GM21737 (cell line): ENCODE measurements at regions not wholly inside any gene's neighbourhood (a gene's known extent, or its start where the extent isn't known, plus 50 kb on each side); places are given as distances from the start of the nearest gene placed in this dataset.

Experiments
- ATAC-seq: cut with Tn5 transposase; IDR thresholded peaks from one replicate; pipeline ENCODE4 v1.9.1; 2021; ENCODE audit warnings: mild to moderate bottlenecking, moderate library complexity; ENCODE audit not compliant: unreplicated experiment

DNA sequence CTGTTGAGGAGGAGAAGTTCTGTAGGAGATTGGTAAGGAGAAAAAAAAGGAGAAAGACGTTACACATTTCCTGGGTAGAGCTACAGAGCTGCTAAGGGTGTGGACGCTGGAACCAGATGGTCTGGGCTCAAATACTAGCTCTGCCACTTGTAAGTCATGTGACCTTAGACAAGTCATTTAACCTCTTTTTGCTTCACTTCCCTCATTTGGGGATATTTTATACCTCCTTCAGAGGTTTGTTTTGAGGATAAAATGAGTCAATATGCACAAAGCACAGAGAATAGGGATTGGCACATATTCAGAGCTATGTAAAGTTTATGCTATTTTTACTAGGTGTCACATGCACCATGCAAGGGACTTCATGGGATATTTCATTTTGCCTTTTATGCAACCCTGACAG is 708.8 kb downstream of the DHX35 start:
- no peak for ATAC-seq

DNA sequence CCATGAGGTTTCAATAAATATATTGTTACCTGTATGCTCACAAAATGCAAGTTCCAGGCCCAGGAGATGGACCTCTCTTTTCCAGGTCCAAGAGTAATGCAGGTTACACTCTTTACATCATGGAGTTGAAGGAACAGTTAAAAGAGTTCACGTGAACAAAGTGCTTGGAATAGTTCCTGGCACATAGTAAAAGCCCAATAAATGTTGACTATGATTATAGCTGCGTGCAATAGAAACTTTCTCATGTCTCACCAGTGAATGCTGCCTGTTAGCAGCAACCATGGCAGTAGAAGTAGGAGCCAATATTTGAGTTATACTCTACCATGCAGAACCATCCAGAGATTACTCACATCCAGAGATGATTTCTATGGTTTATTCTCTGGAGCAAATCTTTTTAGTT is 707.5 kb downstream of the DHX35 start:
- no peak for ATAC-seq

DNA sequence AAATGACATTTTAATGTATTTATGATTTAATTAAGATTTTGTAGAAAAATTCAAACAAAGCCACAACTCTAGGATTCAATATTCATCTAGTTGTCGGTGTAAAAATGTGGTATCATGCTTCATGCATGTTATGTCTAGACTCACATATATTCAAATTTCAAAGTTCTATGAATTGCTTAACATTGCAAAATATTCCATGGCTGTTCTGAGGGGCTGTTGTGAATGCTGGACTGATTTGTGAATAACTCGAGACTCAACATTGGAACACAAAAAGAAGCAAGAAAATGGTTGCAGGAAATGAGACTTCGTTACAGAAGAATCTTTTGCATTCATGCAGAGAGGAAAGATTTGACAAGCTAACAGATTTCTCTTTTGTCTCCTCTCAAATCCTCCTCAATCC is 705.9 kb downstream of the DHX35 start:
- ATAC-seq: no peak

DNA sequence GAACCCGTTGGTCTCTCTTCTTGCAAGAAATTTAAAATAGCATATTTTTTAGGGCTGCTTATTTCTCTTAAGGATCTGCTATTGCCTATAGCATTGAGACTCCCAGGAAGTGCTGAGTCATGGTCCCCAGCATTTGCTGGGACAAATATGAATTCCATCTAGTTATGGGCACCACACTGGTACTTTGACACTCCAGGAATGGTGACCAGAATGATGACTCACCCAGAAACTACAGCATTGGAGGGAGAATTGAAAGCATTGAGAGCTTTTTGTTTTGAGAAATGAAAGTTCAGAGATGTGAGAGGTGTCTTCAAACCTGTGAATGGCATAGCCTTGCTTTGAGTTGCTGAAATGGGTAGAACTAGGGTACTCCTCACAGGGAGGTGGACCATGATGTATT is 699.7 kb downstream of the DHX35 start:
- no peak for ATAC-seq

DNA sequence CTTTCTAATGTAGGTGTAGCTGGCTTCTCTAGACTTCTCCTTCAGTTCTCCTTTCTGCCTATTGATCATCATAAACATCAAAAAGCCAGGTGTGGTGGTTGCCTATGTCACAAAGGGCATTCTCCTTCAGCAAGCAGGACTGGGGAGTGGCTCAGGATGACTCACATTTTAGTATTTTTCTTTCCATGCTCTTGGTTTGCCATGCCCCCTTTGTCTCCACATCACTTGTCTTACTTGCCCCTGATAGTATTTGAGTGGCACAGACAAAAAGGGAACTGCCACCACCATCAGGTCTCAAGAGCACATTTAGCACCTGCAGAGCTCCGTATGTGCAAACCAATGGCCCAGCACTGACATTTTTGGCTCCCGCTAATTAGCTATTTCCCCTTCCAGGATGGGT is 698.8 kb downstream of the DHX35 start:
- ATAC-seq: no peak

DNA sequence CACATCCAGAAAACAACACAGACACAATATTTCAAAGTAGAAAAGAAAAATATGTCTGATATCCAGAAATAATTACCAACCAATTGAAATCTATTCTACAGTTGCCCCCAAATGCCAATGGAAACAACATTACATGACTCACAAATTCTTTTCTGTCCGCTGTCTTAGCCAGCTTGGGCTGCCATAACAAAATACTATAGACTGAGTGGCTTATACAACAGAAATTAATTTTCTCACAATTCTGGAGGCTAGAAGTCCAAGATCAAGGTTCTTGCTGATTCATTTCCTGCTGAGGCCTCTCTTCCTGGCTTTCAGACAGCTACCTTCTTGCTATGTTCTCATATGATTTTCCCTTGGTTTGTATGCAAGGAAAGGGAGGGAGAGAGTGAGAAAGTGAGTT is 698.1 kb downstream of the DHX35 start:
- no peak for ATAC-seq

DNA sequence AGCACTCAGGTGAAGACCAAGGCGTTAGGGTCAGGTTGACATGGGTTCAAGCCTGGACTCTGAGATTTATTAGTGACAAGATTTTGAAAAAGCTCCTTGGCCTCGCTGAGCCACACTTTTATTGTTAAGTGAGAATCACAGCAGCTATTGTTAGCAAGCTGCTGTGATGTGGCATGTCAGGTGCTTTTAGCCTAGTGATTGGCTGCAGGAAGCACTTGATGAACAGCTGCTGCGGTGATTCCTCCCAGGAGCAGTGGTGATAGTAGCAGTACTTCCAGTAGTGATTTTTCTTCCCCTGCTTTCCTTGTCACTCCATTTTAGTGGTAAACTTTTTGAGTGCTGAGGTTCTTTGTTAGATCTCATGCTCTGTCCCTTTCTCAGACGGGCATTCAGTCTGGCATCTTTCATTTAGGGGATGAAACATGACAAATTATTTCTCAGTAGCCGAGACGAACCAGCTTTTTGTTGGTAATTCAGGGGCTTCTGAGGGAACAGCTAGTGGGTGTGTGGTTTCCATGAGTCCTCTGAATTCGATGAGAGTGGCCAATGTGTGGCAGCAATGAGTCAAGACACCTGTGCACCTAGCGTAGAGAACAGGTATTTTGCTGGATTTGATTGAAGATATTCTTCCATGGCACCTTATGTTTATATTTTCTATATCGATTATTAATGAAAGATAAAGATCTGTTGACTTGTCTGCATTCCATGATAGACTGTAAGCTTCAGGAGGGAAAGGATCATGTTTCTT is 696.7 kb downstream of the DHX35 start:
- no peak for ATAC-seq

DNA sequence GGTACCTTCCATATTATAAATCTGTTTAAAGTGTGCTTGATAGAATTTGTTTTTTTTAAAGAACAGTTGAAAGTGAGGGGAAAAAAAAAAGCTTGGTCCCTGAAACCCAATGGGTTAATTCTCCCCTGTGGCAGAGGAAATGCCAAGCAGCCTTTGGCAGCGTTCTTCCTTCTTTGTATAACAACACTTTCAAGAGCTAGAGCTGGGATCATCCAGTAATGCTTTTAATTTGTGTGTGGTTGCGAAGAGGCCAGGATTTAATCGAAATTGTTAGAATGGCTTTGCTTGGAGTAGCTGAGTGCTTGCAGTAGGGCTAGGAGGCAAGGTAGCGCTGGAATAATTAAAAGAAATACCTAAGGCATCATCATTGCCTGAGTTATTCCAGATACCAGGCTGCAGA is 692.0 kb downstream of the DHX35 start:
- no peak for ATAC-seq

DNA sequence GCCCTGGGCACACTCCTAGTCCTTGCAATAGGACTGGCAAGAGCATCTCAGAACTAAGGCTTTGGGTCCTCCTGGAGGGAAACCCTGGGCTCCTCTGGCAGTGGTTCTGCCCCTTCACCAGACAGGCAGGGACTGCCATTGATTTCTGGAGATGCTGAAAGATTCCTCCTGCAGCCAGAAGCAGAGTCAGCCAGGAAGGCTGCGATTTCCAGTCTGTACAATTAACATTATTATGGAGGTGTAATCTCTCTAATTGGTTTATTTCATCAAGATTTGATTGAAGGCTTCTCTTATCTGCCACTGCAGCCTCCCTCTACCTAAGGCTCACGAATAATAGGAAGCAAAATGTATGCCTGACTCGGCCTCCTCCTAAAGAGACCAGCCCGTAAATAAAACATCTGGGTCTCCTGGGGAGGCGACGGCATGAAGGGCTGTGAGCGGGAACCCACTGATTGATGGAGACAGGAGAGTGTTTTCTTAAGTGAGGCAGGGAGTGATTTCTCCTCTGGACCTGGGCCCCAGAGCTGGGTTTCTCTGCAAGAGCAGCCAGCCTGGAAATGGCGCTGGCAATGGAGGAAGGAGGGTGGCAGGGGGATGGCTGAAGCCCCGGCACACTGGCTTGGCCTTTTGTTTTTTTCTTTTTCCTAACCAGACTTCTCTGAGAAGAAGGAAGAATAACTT is 689.6 kb downstream of the DHX35 start:
- ATAC-seq: no peak

DNA sequence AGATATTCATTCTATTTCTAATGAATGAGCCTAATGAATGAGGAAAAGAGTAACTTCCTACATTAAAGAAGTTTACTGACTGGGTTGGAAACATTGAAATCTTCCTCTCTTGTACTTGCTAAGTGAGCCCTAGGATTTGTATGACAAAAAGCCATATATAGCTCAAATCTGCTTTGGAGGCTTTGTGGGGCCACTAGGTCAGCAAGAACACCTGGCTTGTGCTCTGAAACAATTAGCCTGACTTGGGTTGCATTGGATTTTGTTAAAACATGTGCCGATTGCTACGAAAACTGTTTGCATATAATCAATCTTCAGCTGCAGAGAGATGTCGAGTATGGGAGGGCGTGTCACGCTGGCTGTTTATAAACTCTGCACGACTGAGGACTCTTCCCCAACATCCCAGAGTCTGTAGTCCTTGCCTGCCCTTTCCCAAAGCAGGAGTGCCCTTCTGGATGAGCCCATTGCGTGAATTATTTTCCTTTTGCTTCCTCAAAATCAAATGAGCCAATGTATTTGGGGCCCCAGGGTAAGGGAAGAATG is 684.8 kb downstream of the DHX35 start:
- ATAC-seq: no peak

DNA sequence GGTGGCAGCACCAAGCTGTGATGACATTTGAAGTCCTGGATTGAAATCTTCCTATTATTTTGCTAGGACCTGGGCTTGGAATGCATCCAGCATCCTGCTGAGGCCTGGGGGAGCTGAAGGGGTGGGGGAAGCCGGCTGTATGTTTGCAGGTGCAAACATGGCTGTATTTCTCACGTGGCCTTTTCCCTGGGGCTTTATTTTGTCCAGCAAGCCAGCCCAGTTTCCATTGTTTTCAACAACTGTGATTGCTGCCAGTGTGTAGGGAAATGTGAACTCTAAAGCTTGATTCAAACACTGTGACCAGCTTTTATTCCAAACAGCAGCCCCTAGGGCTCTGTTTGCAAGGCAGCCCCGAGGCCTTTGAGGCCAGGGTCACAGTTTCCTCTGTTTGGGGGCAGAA is 683.0 kb downstream of the DHX35 start:
- no peak for ATAC-seq

DNA sequence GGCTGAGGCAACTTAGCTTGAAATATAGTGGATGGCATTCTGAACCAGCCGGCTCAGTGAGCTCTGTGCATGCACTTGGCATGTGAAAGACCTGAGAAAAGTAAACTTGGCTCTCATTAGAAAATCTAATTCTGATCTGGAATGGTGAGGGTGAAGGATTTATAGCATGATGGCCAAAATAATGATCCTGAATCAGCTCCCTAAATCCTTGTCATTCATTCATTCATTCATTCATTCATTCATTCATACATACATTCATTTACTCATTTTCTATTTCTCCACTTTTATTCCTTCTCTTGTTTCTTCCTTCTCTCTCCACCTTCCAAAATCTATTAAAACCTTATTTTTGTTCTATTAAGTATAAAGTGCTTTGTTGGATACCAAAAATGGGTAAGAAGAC is 681.1 kb downstream of the DHX35 start:
- ATAC-seq: no peak

DNA sequence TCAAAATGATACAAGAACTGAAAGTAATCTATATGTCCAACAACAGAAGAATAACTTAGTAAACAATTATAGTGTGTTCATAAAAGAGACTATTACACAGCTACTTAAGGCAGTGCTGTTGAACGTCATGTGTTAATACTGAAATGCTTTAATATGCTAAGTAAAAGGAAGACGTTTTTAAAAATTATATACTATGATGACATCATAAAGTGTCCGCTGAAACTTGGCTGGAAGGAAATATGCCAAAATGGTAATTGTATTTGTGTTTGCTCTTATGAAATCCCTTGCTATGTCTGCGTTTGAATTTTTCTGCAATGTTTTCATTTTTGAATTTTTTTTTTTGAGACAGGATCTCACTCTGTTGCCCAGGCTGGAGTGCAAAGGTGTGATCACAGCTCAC is 679.3 kb downstream of the DHX35 start:
- no peak for ATAC-seq

DNA sequence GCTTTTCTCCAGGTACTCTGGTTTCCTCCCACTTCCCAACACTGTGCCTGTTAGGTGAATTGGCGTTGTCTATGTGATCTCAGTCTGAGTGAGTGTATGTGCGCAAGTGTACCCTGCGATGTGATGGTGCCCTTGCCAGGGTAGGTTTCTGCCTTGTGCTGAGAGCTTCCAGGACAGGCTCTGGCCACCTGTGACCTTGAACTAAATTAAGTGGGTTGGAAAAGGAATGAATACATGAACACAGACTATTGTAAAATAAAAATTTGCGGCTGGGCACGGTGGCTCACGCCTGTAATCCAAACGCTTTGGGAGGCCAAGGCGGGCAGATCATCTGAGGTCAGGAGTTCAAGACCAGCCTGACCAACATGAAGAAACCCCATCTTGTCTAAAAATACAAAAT is 678.0 kb downstream of the DHX35 start:
- no peak for ATAC-seq

DNA sequence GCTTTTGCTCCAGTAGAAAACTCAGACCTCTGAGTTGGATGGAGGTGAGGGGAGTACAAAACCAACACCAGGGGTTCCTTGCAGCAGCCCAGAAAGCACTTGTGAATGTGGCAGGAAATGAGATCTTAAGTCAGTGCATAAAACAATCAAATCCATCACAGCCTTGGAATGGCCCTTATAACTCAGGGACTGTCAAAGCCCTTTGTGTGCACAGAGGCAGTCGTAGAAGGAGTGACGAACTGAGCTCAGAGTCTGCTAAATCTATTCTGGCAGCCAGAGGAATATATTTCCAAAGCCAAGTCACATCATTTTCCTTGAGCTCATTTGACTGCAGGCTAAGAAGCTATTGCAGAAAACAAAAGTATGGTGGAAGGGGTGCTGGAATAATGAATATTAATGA is 676.6 kb downstream of the DHX35 start:
- no peak for ATAC-seq

DNA sequence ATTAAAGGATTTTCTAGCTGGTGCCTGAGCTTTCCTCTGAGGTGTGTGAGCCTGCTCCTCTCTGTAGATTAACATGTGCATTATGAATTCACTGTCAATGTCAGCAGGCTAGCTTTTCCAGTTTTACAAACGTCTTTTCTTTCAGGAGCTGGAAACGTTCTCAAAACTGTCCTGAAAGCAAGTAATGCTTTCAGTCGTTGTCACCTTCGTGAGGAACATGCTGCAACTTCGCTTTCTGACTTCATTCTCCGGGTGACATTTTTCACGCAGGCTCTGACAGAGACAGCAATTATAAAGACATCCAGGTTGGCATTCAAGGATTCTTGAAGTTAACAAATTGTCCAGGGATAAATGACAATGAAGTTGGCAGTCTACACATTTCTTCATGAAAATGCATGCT is 671.5 kb downstream of the DHX35 start:
- ATAC-seq: no peak

DNA sequence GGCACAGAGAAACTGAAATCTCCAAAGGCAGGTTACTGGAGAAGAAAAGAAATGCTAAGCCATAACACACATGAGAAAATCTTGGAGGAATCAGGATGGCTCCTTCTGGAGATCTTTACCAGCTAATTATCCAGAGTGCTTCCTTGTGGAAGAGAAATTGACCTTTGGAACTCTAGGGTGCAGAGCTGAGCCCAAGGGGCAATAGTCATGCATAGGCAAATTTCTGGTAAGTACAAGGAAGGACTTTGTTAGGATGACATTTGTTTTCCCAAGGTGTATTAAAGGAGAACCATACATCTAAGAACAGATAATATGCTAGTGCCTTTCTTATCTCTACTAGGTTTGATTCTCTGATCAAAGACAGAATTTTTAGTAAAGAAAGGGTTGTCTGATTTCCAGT is 670.6 kb downstream of the DHX35 start:
- ATAC-seq: no peak

DNA sequence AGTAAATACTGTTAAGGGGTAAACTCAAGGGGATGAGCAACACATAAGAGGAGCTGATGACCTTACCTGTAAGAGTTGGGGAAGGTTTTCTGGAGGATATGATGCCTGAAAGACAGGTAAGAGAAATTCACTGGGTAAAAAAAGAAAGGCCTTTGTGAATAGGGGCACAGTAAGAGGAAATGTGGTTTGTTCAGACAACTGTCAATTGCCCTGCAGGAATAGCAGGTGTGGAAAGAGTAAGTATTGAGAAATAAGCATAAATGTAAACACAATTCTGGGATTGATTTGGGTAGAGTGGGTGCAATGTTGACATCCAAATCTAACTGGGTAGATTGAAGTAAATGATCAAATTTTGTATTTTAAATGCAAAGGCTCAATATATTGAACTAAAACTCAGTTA is 670.0 kb downstream of the DHX35 start:
- no peak for ATAC-seq

DNA sequence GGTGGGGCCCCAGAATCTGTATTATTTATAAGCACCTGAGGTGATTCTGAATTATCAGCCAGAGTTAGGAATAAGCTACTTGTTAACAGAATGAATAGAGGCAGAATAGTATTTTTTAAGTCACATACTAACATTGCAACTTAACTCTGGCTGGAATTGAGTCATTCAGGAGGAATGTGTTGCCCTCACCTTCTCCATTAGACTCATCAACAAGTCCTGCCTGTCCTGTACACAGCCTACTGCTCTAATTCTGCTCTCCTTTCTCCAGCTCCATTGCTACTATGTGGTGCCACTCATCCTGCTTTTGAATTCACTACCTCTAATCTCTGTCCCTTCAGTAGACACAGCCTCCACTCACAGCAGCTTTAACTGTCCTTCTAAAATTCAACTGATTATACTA is 669.4 kb downstream of the DHX35 start:
- no peak for ATAC-seq

DNA sequence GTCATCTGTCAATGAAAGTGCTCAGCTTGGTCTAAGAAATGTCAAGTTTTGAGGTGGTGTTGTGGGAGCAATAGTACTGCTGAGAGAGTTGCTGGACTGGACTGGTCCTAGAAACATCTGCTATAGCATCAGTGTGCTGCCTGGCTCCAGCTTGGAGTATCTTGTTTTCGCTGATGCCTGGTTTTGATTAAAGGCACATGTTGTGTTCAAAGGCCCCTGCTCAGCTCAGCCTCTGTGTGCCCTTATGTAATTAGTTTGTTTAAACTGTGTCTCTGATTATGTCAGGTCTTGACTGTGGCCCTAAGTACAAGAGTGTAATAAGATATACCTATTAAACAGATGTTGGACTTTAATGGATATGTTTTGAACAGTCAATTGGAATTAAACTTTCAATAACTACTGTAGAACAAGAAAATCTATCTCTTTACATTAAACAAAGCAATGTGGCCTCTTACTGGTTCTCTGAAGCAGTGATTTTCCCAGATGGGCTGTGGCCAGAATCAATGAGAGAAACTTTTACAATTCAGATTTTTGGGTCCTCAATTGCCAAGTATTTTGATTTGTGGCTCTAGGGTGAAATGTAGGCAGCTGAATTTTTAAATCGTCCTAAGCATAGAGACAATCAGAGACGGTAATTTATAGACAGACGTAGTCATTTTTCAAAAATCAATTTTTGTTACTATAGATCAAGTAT is 668.2 kb downstream of the DHX35 start:
- ATAC-seq: no peak

DNA sequence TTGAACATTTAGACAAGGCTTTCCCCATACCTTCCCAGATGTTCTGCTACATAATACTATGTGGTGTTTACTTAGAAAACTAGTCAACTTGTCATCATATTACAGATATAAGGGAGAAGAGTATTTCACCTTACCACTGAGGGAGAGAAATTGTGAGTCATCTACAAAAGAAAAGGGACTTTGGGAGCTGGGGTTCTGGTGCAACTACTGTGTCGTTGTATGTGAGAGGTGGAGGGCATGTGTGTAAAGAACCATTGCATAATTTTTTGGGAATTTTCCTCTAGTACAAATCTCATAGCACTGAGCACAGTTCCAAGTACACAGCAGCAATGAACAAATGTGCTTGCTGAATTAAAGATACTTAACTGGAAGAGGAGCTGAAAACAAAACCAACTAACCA is 665.6 kb downstream of the DHX35 start:
- ATAC-seq: no peak

DNA sequence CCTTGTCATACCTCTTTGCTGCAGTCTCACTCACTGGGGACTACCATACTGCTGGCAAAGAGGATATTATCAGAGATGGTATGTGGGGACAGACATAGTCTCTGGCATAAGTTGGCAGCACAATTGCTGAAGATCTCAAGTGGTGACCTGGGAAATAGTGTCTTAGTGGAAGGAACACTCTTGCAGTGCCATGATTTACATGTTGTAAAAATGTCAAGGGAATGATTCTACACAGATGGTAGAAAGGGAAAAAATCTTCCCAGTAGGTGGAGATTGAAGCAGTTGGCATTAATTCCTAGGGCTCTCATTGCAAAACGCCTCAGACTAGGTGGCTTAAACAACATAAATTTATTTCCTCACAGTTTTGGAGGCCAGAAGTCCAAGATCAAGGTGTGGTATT is 662.2 kb downstream of the DHX35 start:
- no peak for ATAC-seq
